ENCODE measurements at regions not wholly inside any gene's neighbourhood (a gene's known extent, or its start where the extent isn't known, plus 50 kb on each side); places are given as distances from the start of the nearest gene placed in this dataset.

DNA sequence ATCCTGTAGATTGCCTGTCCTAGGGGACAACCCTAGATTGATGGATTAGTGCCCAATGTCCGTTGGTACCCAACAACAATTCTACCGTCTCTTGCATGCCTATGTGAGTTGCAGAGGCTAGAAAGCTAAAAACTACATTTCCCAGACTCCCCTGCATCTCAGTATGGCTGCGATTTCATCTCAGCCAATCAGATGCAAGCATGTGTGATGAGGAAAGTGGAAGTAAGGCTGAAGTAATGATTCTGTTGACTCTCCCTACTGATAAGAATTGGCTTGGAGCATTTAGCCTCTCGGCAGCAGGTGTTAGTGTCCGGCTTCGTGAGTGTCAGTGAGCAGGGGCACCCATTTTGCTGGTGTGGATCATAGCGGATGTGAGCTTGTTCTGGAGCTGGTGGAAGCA, 171.9 kb downstream of the FGFR2 start:
- intact Hi-C loops (cut with DNase I): no loop called here
- DNase-seq (no peak), ATAC-seq (no peak)

More for the DNA sequence above, 171.9 kb downstream of the FGFR2 start:
- H3K4me3 ChIP-seq: no peak overlapping the region
- H3K4me1 ChIP-seq: no peaks in the 10 kb centered on the region
- H3K36me3 ChIP-seq: no peaks in the 10 kb centered on the region
- H3K9me3 ChIP-seq: no peaks in the 10 kb centered on the region
- H3K27me3 ChIP-seq: no peaks in the 10 kb centered on the region
- TF ChIP-seq, protein P1, sequence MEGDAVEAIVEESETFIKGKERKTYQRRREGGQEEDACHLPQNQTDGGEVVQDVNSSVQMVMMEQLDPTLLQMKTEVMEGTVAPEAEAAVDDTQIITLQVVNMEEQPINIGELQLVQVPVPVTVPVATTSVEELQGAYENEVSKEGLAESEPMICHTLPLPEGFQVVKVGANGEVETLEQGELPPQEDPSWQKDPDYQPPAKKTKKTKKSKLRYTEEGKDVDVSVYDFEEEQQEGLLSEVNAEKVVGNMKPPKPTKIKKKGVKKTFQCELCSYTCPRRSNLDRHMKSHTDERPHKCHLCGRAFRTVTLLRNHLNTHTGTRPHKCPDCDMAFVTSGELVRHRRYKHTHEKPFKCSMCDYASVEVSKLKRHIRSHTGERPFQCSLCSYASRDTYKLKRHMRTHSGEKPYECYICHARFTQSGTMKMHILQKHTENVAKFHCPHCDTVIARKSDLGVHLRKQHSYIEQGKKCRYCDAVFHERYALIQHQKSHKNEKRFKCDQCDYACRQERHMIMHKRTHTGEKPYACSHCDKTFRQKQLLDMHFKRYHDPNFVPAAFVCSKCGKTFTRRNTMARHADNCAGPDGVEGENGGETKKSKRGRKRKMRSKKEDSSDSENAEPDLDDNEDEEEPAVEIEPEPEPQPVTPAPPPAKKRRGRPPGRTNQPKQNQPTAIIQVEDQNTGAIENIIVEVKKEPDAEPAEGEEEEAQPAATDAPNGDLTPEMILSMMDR (IDR thresholded peaks at IDR 0.05): no peak
- no peak overlapping the region for H3K27ac ChIP-seq

Measured in upper lobe of right lung (tissue), 1 donor.